Kidney epithelial cell (primary cell): ENCODE measurements at regions not wholly inside any gene's neighbourhood (a gene's known extent, or its start where the extent isn't known, plus 50 kb on each side); places are given as distances from the start of the nearest gene placed in this dataset.
A peak's percentile ranks its signal among the peaks of the same experiment; 100 is the strongest.
"Not testable (repeated sequence)": the region's sequence is repeated elsewhere in the genome, so short reads cannot be mapped to it uniquely, and the experiment has no call there.

Experiments
- DNase-seq: peaks from one replicate; pipeline ENCODE4 v3.0.0-alpha.2; 2010; ENCODE audit warnings: low read depth
- H3K27me3 ChIP-seq: 2 replicates; pipeline ENCODE4 v1.6.0; 2011; ENCODE audit warnings: low read length; ENCODE audit not compliant: control insufficient read depth, insufficient read depth
- H3K36me3 ChIP-seq: 2 replicates; pipeline ENCODE4 v1.5.1; 2011; ENCODE audit warnings: low read length; ENCODE audit not compliant: control insufficient read depth, insufficient read depth
- H3K4me3 ChIP-seq: 2 replicates; pipeline ENCODE4 v1.5.1; 2011; ENCODE audit warnings: low read depth, mild to moderate bottlenecking, control low read depth, low read length
- CTCF ChIP-seq: IDR thresholded peaks from 2 replicates; pipeline ENCODE4 v1.5.1; 2011; ENCODE audit warnings: mild to moderate bottlenecking, moderate library complexity, low read length, control low read depth, inconsistent platforms; ENCODE audit not compliant: insufficient read depth, poor library complexity, severe bottlenecking

GRCh38 chr13:52565324-52565723 lies 76.9 kb upstream of the HNRNPA1L2 start:
- not testable (repeated sequence) for H3K36me3 ChIP-seq, H3K27me3 ChIP-seq, H3K4me3 ChIP-seq, DNase-seq

- DNase-seq, H3K36me3 ChIP-seq, H3K27me3 ChIP-seq, H3K4me3 ChIP-seq: not testable (repeated sequence)
- TF ChIP-seq CTCF, result peak; percentile 2
Observed at GRCh38 chr13:52569904-52570602, 72.2 kb upstream of the HNRNPA1L2 start.

GRCh38 chr13:52571163-52571562 lies 71.1 kb upstream of the HNRNPA1L2 start:
- not testable (repeated sequence) for H3K27me3 ChIP-seq, DNase-seq, H3K4me3 ChIP-seq

GRCh38 chr13:52582962-52583361 lies 59.3 kb upstream of the HNRNPA1L2 start:
- H3K4me3 ChIP-seq, DNase-seq, H3K36me3 ChIP-seq, H3K27me3 ChIP-seq: not testable (repeated sequence)

More at GRCh38 chr13:52571163-52571562, 71.1 kb upstream of the HNRNPA1L2 start:
- H3K36me3 ChIP-seq, result not testable (repeated sequence)
